ENCODE measurements at regions not wholly inside any gene's neighbourhood (a gene's known extent, or its start where the extent isn't known, plus 50 kb on each side); places are given as distances from the start of the nearest gene placed in this dataset.
"Not testable (repeated sequence)": the region's sequence is repeated elsewhere in the genome, so short reads cannot be mapped to it uniquely, and the experiment has no call there.

DNA sequence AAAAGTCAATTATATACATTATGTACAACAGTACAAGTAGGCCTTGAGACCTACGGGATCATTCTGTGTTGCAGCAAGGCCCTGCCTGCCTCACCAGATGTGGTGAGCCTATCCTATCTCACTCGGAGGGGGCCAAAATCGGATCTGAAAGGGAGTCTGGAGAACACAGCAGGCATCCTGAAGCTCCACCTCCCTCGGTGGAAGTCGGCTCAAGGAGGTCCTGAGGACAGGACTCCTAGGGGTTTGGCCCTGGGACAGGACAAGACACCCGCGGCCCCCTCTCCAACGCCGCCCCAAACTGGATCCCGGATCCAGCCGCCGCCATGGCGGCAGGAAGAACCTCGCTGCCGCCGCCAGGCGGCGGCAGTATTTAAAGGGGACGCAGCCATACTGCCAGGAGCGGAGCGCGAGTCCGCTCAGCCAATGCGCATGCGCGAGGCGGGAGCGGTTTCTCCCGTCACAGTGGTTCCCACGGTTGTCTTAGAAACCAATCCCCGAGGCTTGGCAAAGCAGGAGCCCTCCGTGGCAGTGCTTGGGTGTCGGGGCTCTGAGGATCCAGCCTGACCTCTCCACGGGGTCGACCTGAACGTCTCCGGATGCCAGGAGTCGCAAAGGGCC lies 97.8 kb upstream of the FOXD4L5 start:
- DNase-seq, H3K27ac Mint-ChIP-seq, H3K4me3 Mint-ChIP-seq, H3K27me3 Mint-ChIP-seq, H3K4me1 Mint-ChIP-seq, H3K9me3 Mint-ChIP-seq, H3K36me3 Mint-ChIP-seq: not testable (repeated sequence)
